ENCODE measurements at regions not wholly inside any gene's neighbourhood (a gene's known extent, or its start where the extent isn't known, plus 50 kb on each side); places are given as distances from the start of the nearest gene placed in this dataset.

- TF ChIP-seq EZH2phosphoT487 (IDR thresholded peaks at IDR 0.05; ENCODE audit: low read depth, severe bottlenecking, unreplicated experiment) = no peak
- no peak for TF ChIP-seq CTCF (IDR thresholded peaks at IDR 0.05; ENCODE audit: poor library complexity)
These were observed 57.1 kb downstream of the ZFP36L2 start for GRCh38 chr2:43169099-43169945.
